ENCODE measurements at regions not wholly inside any gene's neighbourhood (a gene's known extent, or its start where the extent isn't known, plus 50 kb on each side); places are given as distances from the start of the nearest gene placed in this dataset.

- no peak for DNase-seq (ENCODE audit: low spot score)
Measured at GRCh38 chr2:42853549-42854206, 61.3 kb upstream of the HAAO start.

GRCh38 chr2:42852798-42853197 lies 60.4 kb upstream of the HAAO start:
- no peak for DNase-seq (ENCODE audit: low spot score)

- no peak for DNase-seq (ENCODE audit: low spot score)
Measured at GRCh38 chr2:42851740-42852250, 59.4 kb upstream of the HAAO start.

- no peak for DNase-seq (ENCODE audit: low spot score)
Measured at GRCh38 chr2:42851186-42851585, 58.8 kb upstream of the HAAO start.

- no peak for DNase-seq (ENCODE audit: low spot score)
Measured at GRCh38 chr2:42850016-42850805, 57.8 kb upstream of the HAAO start.

GRCh38 chr2:42849311-42849710 lies 56.9 kb upstream of the HAAO start:
- DNase-seq (ENCODE audit: low spot score): no peak

- no peak for DNase-seq (ENCODE audit: low spot score)
Measured at GRCh38 chr2:42848726-42849290, 56.4 kb upstream of the HAAO start.

GRCh38 chr2:42848265-42848664 lies 55.9 kb upstream of the HAAO start:
- DNase-seq (ENCODE audit: low spot score): no peak

- no peak for DNase-seq (ENCODE audit: low spot score)
Measured at GRCh38 chr2:42847596-42848151, 55.3 kb upstream of the HAAO start.

GRCh38 chr2:42846932-42847595 lies 54.7 kb upstream of the HAAO start:
- DNase-seq (ENCODE audit: low spot score): no peak

GRCh38 chr2:42846026-42846425 lies 53.6 kb upstream of the HAAO start:
- DNase-seq (ENCODE audit: low spot score): no peak

GRCh38 chr2:42844901-42845821 lies 52.8 kb upstream of the HAAO start:
- DNase-seq (ENCODE audit: low spot score): no peak

GRCh38 chr2:42844366-42844765 lies 52.0 kb upstream of the HAAO start:
- DNase-seq (ENCODE audit: low spot score): no peak

GRCh38 chr2:42843611-42844010 lies 51.2 kb upstream of the HAAO start:
- no peak for DNase-seq (ENCODE audit: low spot score)

GRCh38 chr2:42843131-42843530 lies 50.7 kb upstream of the HAAO start:
- DNase-seq (ENCODE audit: low spot score): no peak

- DNase-seq (ENCODE audit: low spot score): no peak
Measured at GRCh38 chr2:42842466-42842865, 50.1 kb upstream of the HAAO start.
